Trophoblast cell (in vitro differentiated cells and primary cell): ENCODE measurements at regions not wholly inside any gene's neighbourhood (a gene's known extent, or its start where the extent isn't known, plus 50 kb on each side); places are given as distances from the start of the nearest gene placed in this dataset.

Experiments used
- DNase-seq, 2 donors: peaks; one replicate each; pipeline ENCODE4 v3.0.0-alpha.2; 2016
- H2AFZ ChIP-seq: 2 replicates; pipeline ENCODE4 v1.6.1; 2013; ENCODE audit warnings: low read length, moderate library complexity, mild to moderate bottlenecking; ENCODE audit not compliant: insufficient read depth, poor library complexity
- H2AK5ac ChIP-seq: 2 replicates; pipeline ENCODE4 v1.6.1; 2013; ENCODE audit warnings: mild to moderate bottlenecking, low read length
- H2BK120ac ChIP-seq: 2 replicates; pipeline ENCODE4 v1.6.1; 2013; ENCODE audit warnings: low read length, mild to moderate bottlenecking, moderate library complexity; ENCODE audit not compliant: insufficient read depth, poor library complexity
- H2BK12ac ChIP-seq: 2 replicates; pipeline ENCODE4 v1.6.1; 2013; ENCODE audit warnings: mild to moderate bottlenecking, low read length, moderate library complexity
- H2BK5ac ChIP-seq: 2 replicates; pipeline ENCODE4 v1.6.1; 2013; ENCODE audit warnings: low read length, low read depth, moderate library complexity, mild to moderate bottlenecking; ENCODE audit not compliant: poor library complexity
- H3K14ac ChIP-seq: 2 replicates; pipeline ENCODE4 v1.6.1; 2013; ENCODE audit warnings: mild to moderate bottlenecking, low read length
- H3K18ac ChIP-seq: 2 replicates; pipeline ENCODE4 v1.6.1; 2013; ENCODE audit warnings: mild to moderate bottlenecking, low read length
- H3K23ac ChIP-seq: 2 replicates; pipeline ENCODE4 v1.6.1; 2013; ENCODE audit warnings: low read length
- H3K27ac ChIP-seq: 2 replicates; pipeline ENCODE4 v1.5.1; 2013; ENCODE audit warnings: low read depth, mild to moderate bottlenecking, inconsistent platforms, low read length, moderate library complexity
- H3K27me3 ChIP-seq: 2 replicates; pipeline ENCODE4 v1.6.1; 2013; ENCODE audit warnings: inconsistent platforms, mild to moderate bottlenecking, low read length, moderate library complexity; ENCODE audit not compliant: insufficient read depth
- H3K36me3 ChIP-seq, 2 experiments: 1 replicate in 1 of 2; 2 replicates in 1 of 2; pipeline ENCODE4 v1.6.1; 2013; ENCODE audit warnings: low read length in 2 of 2, mild to moderate bottlenecking in 2 of 2, moderate library complexity in 1 of 2; ENCODE audit not compliant: insufficient read depth in 2 of 2, control insufficient read depth in 1 of 2
- H3K4ac ChIP-seq: 2 replicates; pipeline ENCODE4 v1.6.1; 2013; ENCODE audit warnings: low read depth, mild to moderate bottlenecking, low read length, moderate library complexity
- H3K4me1 ChIP-seq, 2 experiments: 1 replicate in 1 of 2; 2 replicates in 1 of 2; pipeline ENCODE4 v1.6.1; 2013; ENCODE audit warnings: low read length in 2 of 2, mild to moderate bottlenecking in 2 of 2, moderate library complexity in 1 of 2; ENCODE audit not compliant: insufficient read depth in 2 of 2, control insufficient read depth in 1 of 2
- H3K4me2 ChIP-seq: 2 replicates; pipeline ENCODE4 v1.6.1; 2013; ENCODE audit warnings: inconsistent platforms, mild to moderate bottlenecking, low read length, moderate library complexity
- H3K4me3 ChIP-seq: 2 replicates; pipeline ENCODE4 v1.5.1; 2013; ENCODE audit warnings: mild to moderate bottlenecking, low read depth, low read length, inconsistent platforms
- H3K79me1 ChIP-seq: one replicate; pipeline ENCODE4 v1.6.1; 2013; ENCODE audit warnings: low read length
- H3K79me2 ChIP-seq: 2 replicates; pipeline ENCODE4 v1.6.1; 2013; ENCODE audit warnings: low read length, mild to moderate bottlenecking; ENCODE audit not compliant: control insufficient read depth, insufficient read depth, poor library complexity
- H3K9ac ChIP-seq: 2 replicates; pipeline ENCODE4 v1.6.1; 2013; ENCODE audit warnings: mild to moderate bottlenecking, low read length
- H3K9me3 ChIP-seq: 2 replicates; pipeline ENCODE4 v1.6.1; 2013; ENCODE audit warnings: low read depth, mild to moderate bottlenecking, control low read depth, inconsistent platforms, low read length; ENCODE audit not compliant: insufficient read depth
- H4K12ac ChIP-seq: 2 replicates; pipeline ENCODE4 v1.6.1; 2013; ENCODE audit warnings: low read depth, mild to moderate bottlenecking, low read length, moderate library complexity
- H4K8ac ChIP-seq: 2 replicates; pipeline ENCODE4 v1.6.1; 2013; ENCODE audit warnings: low read depth, mild to moderate bottlenecking, low read length, moderate library complexity
- H4K91ac ChIP-seq: one replicate; pipeline ENCODE4 v1.6.1; 2013; ENCODE audit warnings: low read depth, mild to moderate bottlenecking, low read length, moderate library complexity
- WGBS: extraction: QIAGEN DNeasy Blood & Tissue Kit; methylation state at CpG from one replicate; pipeline ENCODE4 v1.1.7; 2013; ENCODE audit warnings: missing lambda C conversion rate; ENCODE audit not compliant: insufficient read length, insufficient coverage; ENCODE audit errors: extremely low coverage; 5-methylcytosine and 5-hydroxymethylcytosine counted together

- Histone ChIP-seq H3K4me3 (no peak overlapping the region), H3K36me3 (no peaks in the 10 kb centered on the region), H3K4me1 (no peaks in the 10 kb centered on the region), H2AFZ (no peak overlapping the region), H3K79me2 (no peaks in the 10 kb centered on the region), H3K27me3 (no peaks in the 10 kb centered on the region), H3K9me3 (no peaks in the 10 kb centered on the region), H2BK5ac (no peak overlapping the region), H3K9ac (no peak overlapping the region), H2BK12ac (no peak overlapping the region), H4K12ac (no peak overlapping the region), H4K91ac (no peak overlapping the region), H3K14ac (no peak overlapping the region), H3K79me1 (no peaks in the 10 kb centered on the region), H3K18ac (no peak overlapping the region), H3K4ac (no peak overlapping the region), H3K23ac (no peak overlapping the region), H2BK120ac (no peak overlapping the region), H3K4me2 (no peak overlapping the region), H2AK5ac (no peak overlapping the region), H3K27ac (no peak overlapping the region), H4K8ac (no peak overlapping the region)
- no peak for DNase-seq
- WGBS = no CpG with 5 or more reads among the region's 1 CpG
Observed at GRCh38 chr12:90323217-90323616, 614.6 kb upstream of the ATP2B1 start.

DNA sequence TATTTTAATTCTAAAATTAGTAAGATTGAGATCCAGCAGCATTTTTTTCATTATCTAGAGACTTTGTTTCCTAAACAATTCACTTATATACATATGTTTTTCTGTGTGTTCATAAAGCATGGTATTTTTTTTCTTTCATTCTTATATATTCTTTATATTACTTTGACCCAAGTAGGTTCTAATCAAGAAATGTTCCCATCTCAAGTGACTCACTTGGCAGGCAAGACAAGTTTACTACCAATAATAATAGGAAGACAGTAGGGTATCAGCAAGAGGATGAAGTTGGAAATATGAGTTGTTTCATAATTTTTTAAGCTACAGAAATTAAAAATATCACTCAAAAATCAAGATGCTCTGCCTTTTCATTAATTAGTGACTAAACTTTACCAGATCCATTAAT lies 613.4 kb upstream of the ATP2B1 start:
- H2AK5ac ChIP-seq = no peak overlapping the region
- H3K23ac ChIP-seq = no peak overlapping the region
- DNase-seq = no peak
- no peak overlapping the region for H3K4me2 ChIP-seq
- no peaks in the 10 kb centered on the region for H3K9me3 ChIP-seq
- no peak overlapping the region for H3K18ac ChIP-seq
- no peaks in the 10 kb centered on the region for H3K79me1 ChIP-seq
- H2AFZ ChIP-seq = no peak overlapping the region
- no peak overlapping the region for H2BK120ac ChIP-seq
- H4K91ac ChIP-seq = no peak overlapping the region
- H3K27me3 ChIP-seq = no peaks in the 10 kb centered on the region
- no peak overlapping the region for H4K8ac ChIP-seq
- H3K27ac ChIP-seq = no peak overlapping the region
- H4K12ac ChIP-seq = no peak overlapping the region
- no peak overlapping the region for H3K9ac ChIP-seq
- no peaks in the 10 kb centered on the region for H3K36me3 ChIP-seq
- no peak overlapping the region for H3K4me3 ChIP-seq
- no peak overlapping the region for H3K4ac ChIP-seq
- H3K14ac ChIP-seq = no peak overlapping the region
- H2BK5ac ChIP-seq = no peak overlapping the region
- H3K4me1 ChIP-seq = no peaks in the 10 kb centered on the region
- no peak overlapping the region for H2BK12ac ChIP-seq
- no peaks in the 10 kb centered on the region for H3K79me2 ChIP-seq

DNA sequence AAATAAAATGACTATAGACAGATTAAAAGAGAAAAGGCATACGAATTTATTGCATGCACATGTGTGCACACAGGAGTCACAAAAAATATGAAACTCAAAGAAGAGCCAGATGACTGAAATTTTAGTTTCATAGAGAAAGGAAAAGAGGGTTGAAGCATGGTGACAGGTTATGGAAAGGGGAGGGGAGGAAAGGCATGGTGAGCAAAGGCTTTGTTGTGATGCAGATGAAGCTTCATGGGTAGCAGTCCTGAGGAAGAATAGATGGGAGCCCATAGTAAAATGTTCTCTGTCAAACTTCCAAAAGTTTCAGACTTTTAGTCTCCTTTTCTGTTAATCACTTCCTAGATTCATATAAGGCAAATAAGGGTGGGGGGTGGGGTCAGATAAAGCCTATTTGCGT lies 612.7 kb upstream of the ATP2B1 start:
- H3K4me1 ChIP-seq = no peaks in the 10 kb centered on the region
- no peaks in the 10 kb centered on the region for H3K9me3 ChIP-seq
- H3K4me2 ChIP-seq = no peak overlapping the region
- H3K27me3 ChIP-seq = no peaks in the 10 kb centered on the region
- no peaks in the 10 kb centered on the region for H3K36me3 ChIP-seq
- no peak overlapping the region for H3K4ac ChIP-seq
- H3K18ac ChIP-seq = no peak overlapping the region
- H2BK12ac ChIP-seq = no peak overlapping the region
- DNase-seq = no peak
- no peak overlapping the region for H2AFZ ChIP-seq
- no peak overlapping the region for H4K91ac ChIP-seq
- H2AK5ac ChIP-seq = no peak overlapping the region
- no peaks in the 10 kb centered on the region for H3K79me2 ChIP-seq
- WGBS = no CpG with 5 or more reads among the region's 2 CpGs
- H2BK5ac ChIP-seq = no peak overlapping the region
- no peak overlapping the region for H4K8ac ChIP-seq
- H3K14ac ChIP-seq = no peak overlapping the region
- no peaks in the 10 kb centered on the region for H3K79me1 ChIP-seq
- no peak overlapping the region for H3K4me3 ChIP-seq
- no peak overlapping the region for H2BK120ac ChIP-seq
- no peak overlapping the region for H3K27ac ChIP-seq
- no peak overlapping the region for H4K12ac ChIP-seq
- H3K9ac ChIP-seq = no peak overlapping the region
- H3K23ac ChIP-seq = no peak overlapping the region

- Histone ChIP-seq H4K91ac (no peak overlapping the region), H2BK5ac (no peak overlapping the region), H4K8ac (no peak overlapping the region), H3K4me2 (no peak overlapping the region), H2AK5ac (no peak overlapping the region), H3K27ac (no peak overlapping the region), H2AFZ (no peak overlapping the region), H3K27me3 (no peaks in the 10 kb centered on the region), H3K4ac (no peak overlapping the region), H3K9me3 (no peaks in the 10 kb centered on the region), H3K9ac (no peak overlapping the region), H3K14ac (no peak overlapping the region), H3K36me3 (no peaks in the 10 kb centered on the region), H3K4me3 (no peak overlapping the region), H3K4me1 (no peaks in the 10 kb centered on the region), H2BK120ac (no peak overlapping the region), H3K23ac (no peak overlapping the region), H2BK12ac (no peak overlapping the region), H4K12ac (no peak overlapping the region), H3K18ac (no peak overlapping the region), H3K79me1 (no peaks in the 10 kb centered on the region), H3K79me2 (no peaks in the 10 kb centered on the region)
- no CpG with 5 or more reads among the region's 4 CpGs for WGBS
- no peak for DNase-seq
Observed at GRCh38 chr12:90311561-90311960, 602.9 kb upstream of the ATP2B1 start.

DNA sequence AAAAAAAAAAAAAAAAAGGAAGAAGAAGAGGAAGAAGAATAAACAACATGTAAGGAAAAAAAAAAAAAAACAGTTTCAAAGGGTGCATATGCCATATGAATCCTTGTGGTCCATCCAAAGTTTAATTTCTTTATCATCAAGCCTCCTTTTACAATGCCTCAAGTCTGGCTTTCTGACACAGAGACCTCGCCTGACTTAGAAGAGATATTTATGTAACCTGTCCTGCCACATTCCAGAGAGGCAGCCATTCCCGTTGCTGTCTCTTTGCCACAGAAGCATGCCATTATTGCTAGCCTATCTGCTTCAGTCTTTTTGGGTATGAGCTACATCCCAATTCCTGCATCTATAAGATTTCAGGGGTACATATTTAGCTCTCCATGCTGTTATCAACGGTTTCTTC lies 596.7 kb upstream of the ATP2B1 start:
- no CpG with 5 or more reads among the region's 3 CpGs for WGBS
- Histone ChIP-seq H3K4me2 (no peak overlapping the region), H4K8ac (no peak overlapping the region), H3K14ac (no peak overlapping the region), H3K27me3 (no peaks in the 10 kb centered on the region), H3K36me3 (no peaks in the 10 kb centered on the region), H3K4ac (no peak overlapping the region), H3K18ac (no peak overlapping the region), H3K4me1 (peaks cover 2 to 3% of the 10 kb centered on the region in 2 experiments), H2BK5ac (no peak overlapping the region), H2AFZ (no peak overlapping the region), H2BK120ac (no peak overlapping the region), H4K12ac (no peak overlapping the region), H3K27ac (no peak overlapping the region), H3K4me3 (no peak overlapping the region), H3K79me1 (no peaks in the 10 kb centered on the region), H3K79me2 (no peaks in the 10 kb centered on the region), H2BK12ac (no peak overlapping the region), H2AK5ac (no peak overlapping the region), H3K9me3 (no peaks in the 10 kb centered on the region), H4K91ac (no peak overlapping the region), H3K23ac (no peak overlapping the region), H3K9ac (no peak overlapping the region)
- peak; percentile 80 to 91 for DNase-seq
